ENCODE measurements at regions not wholly inside any gene's neighbourhood (a gene's known extent, or its start where the extent isn't known, plus 50 kb on each side); places are given as distances from the start of the nearest gene placed in this dataset.
"Not testable (repeated sequence)": the region's sequence is repeated elsewhere in the genome, so short reads cannot be mapped to it uniquely, and the experiment has no call there.

GRCh38 chr10:37549054-37549453 lies 308.4 kb downstream of the ZNF248 start:
- no peaks in the 10 kb centered on the region for H3K27me3 ChIP-seq
- H3K36me3 ChIP-seq: no peaks in the 10 kb centered on the region
- H3K4me3 ChIP-seq: no peak overlapping the region
- DNase-seq: no peak
- peak overlapping the region in 1 of 2 donors; percentile 55 for H3K27ac ChIP-seq
- peaks cover 0 to 5% of the 10 kb centered on the region in 2 donors for H3K4me1 ChIP-seq
- TF ChIP-seq POLR2A (IDR thresholded peaks at IDR 0.05): no peak
- no peak for TF ChIP-seq CTCF (IDR thresholded peaks at IDR 0.05)
- intact Hi-C loops (cut with DNase I; ENCODE audit: low total_unique reads): no loop called here
- H3K9me3 ChIP-seq: no peaks in the 10 kb centered on the region

- Histone ChIP-seq H3K4me3 (no peak overlapping the region), H3K9me3 (no peaks in the 10 kb centered on the region), H3K36me3 (no peaks in the 10 kb centered on the region), H3K27ac (no peak overlapping the region), H3K27me3 (no peaks in the 10 kb centered on the region), H3K4me1 (no peaks in the 10 kb centered on the region)
- no peak for DNase-seq
- intact Hi-C loops (cut with DNase I; ENCODE audit: low total_unique reads): no loop called here
- TF ChIP-seq POLR2A (IDR thresholded peaks at IDR 0.05) (no peak), CTCF (IDR thresholded peaks at IDR 0.05) (no peak)
Measured at GRCh38 chr10:37535459-37536246, 321.8 kb downstream of the ZNF248 start.

GRCh38 chr10:37534166-37534565 lies 323.2 kb downstream of the ZNF248 start:
- intact Hi-C loops (cut with DNase I; ENCODE audit: low total_unique reads): no loop called here

GRCh38 chr10:37525410-37525809 lies 332.0 kb downstream of the ZNF248 start:
- H3K4me3 ChIP-seq; H3K27ac ChIP-seq; H3K4me1 ChIP-seq; DNase-seq; H3K9me3 ChIP-seq; H3K36me3 ChIP-seq; intact Hi-C loops (cut with DNase I; ENCODE audit: low total_unique reads); H3K27me3 ChIP-seq: not testable (repeated sequence)

More at GRCh38 chr10:37534166-37534565, 323.2 kb downstream of the ZNF248 start:
- H3K9me3 ChIP-seq: no peaks in the 10 kb centered on the region
- no peak overlapping the region for H3K4me3 ChIP-seq
- H3K27me3 ChIP-seq: no peaks in the 10 kb centered on the region
- no peak for TF ChIP-seq CTCF (IDR thresholded peaks at IDR 0.05)
- TF ChIP-seq POLR2A (IDR thresholded peaks at IDR 0.05): no peak
- no peaks in the 10 kb centered on the region for H3K36me3 ChIP-seq
- no peak for DNase-seq
- no peaks in the 10 kb centered on the region for H3K4me1 ChIP-seq
- H3K27ac ChIP-seq: no peak overlapping the region

- DNase-seq: no peak
- H3K4me3 ChIP-seq: no peak overlapping the region
- intact Hi-C loops (cut with DNase I; ENCODE audit: low total_unique reads): no loop called here
- no peak for TF ChIP-seq CTCF (IDR thresholded peaks at IDR 0.05)
- no peak for TF ChIP-seq POLR2A (IDR thresholded peaks at IDR 0.05)
- no peaks in the 10 kb centered on the region for H3K36me3 ChIP-seq
- H3K4me1 ChIP-seq: no peaks in the 10 kb centered on the region
- no peaks in the 10 kb centered on the region for H3K27me3 ChIP-seq
- no peaks in the 10 kb centered on the region for H3K9me3 ChIP-seq
- no peak overlapping the region for H3K27ac ChIP-seq
Measured at GRCh38 chr10:37520488-37520887, 336.9 kb downstream of the ZNF248 start.

- H3K27ac ChIP-seq; H3K27me3 ChIP-seq; H3K9me3 ChIP-seq; DNase-seq; H3K4me1 ChIP-seq; H3K36me3 ChIP-seq; intact Hi-C loops (cut with DNase I; ENCODE audit: low total_unique reads); H3K4me3 ChIP-seq: not testable (repeated sequence)
Measured at GRCh38 chr10:37510520-37510919, 346.9 kb downstream of the ZNF248 start.

All from uterus (tissue), 3 donors.